H9 (cell line): ENCODE measurements at regions not wholly inside any gene's neighbourhood (a gene's known extent, or its start where the extent isn't known, plus 50 kb on each side); places are given as distances from the start of the nearest gene placed in this dataset.

Experiments
- DNase-seq: peaks from one replicate; pipeline ENCODE4 v3.0.0-alpha.2; 2017
- H2AFZ ChIP-seq: one replicate; pipeline ENCODE4 v1.6.1; 2013; ENCODE audit warnings: mild to moderate bottlenecking, low read length, control low read depth, moderate library complexity
- H2AK5ac ChIP-seq: 2 replicates; pipeline ENCODE4 v1.6.1; 2013; ENCODE audit warnings: low read length, control low read depth, mixed read lengths; ENCODE audit not compliant: insufficient read length
- H2BK120ac ChIP-seq: one replicate; pipeline ENCODE4 v1.6.1; 2013; ENCODE audit warnings: low read depth, mild to moderate bottlenecking, low read length, control low read depth, inconsistent platforms; ENCODE audit not compliant: poor library complexity, severe bottlenecking
- H2BK12ac ChIP-seq: 2 replicates; pipeline ENCODE4 v1.6.1; 2013; ENCODE audit warnings: low read length, control low read depth, mixed read lengths, low read depth; ENCODE audit not compliant: insufficient read length
- H2BK15ac ChIP-seq: 2 replicates; pipeline ENCODE4 v1.6.1; 2013; ENCODE audit warnings: low read depth, low read length, control low read depth
- H2BK20ac ChIP-seq: one replicate; pipeline ENCODE4 v1.6.1; 2013; ENCODE audit warnings: low read depth, mild to moderate bottlenecking, low read length, control low read depth, inconsistent platforms; ENCODE audit not compliant: poor library complexity, severe bottlenecking
- H2BK5ac ChIP-seq: 2 replicates; pipeline ENCODE4 v1.6.1; 2013; ENCODE audit warnings: low read length, control low read depth, mixed read lengths; ENCODE audit not compliant: insufficient read length
- H3K14ac ChIP-seq: 2 replicates; pipeline ENCODE4 v1.6.1; 2013; ENCODE audit warnings: low read length, control low read depth; ENCODE audit not compliant: insufficient read depth
- H3K18ac ChIP-seq: 2 replicates; pipeline ENCODE4 v1.6.1; 2013; ENCODE audit warnings: low read depth, mild to moderate bottlenecking, mixed read lengths, low read length, control low read depth; ENCODE audit not compliant: insufficient read length
- H3K23ac ChIP-seq: 2 replicates; pipeline ENCODE4 v1.6.1; 2013; ENCODE audit warnings: low read length, control low read depth, mixed read lengths, low read depth; ENCODE audit not compliant: insufficient read length
- H3K23me2 ChIP-seq: 2 replicates; pipeline ENCODE4 v1.6.1; 2013; ENCODE audit warnings: low read depth, mild to moderate bottlenecking, mixed read lengths, low read length, control low read depth; ENCODE audit not compliant: insufficient read length, poor library complexity, severe bottlenecking
- H3K27ac ChIP-seq: 2 replicates; pipeline ENCODE4 v1.5.1; 2013; ENCODE audit warnings: low read length, control low read depth, mixed read lengths, low read depth; ENCODE audit not compliant: insufficient read length
- H3K27me3 ChIP-seq: 2 replicates; pipeline ENCODE4 v1.6.1; 2013; ENCODE audit warnings: low read length, control low read depth, inconsistent platforms; ENCODE audit not compliant: insufficient read depth
- H3K4ac ChIP-seq: 2 replicates; pipeline ENCODE4 v1.6.1; 2013; ENCODE audit warnings: low read depth, mild to moderate bottlenecking, control low read depth, inconsistent platforms, low read length, moderate library complexity
- H3K4me1 ChIP-seq: 2 replicates; pipeline ENCODE4 v1.6.1; 2013; ENCODE audit warnings: low read length, control low read depth, inconsistent platforms; ENCODE audit not compliant: insufficient read depth
- H3K4me2 ChIP-seq: 2 replicates; pipeline ENCODE4 v1.6.1; 2013; ENCODE audit warnings: low read length, control low read depth, mixed read lengths; ENCODE audit not compliant: insufficient read length, insufficient read depth
- H3K56ac ChIP-seq: 2 replicates; pipeline ENCODE4 v1.6.1; 2013; ENCODE audit warnings: low read depth, mild to moderate bottlenecking, mixed read lengths, low read length, control low read depth; ENCODE audit not compliant: insufficient read length
- H3K79me1 ChIP-seq: 2 replicates; pipeline ENCODE4 v1.6.1; 2013; ENCODE audit warnings: low read depth, mild to moderate bottlenecking, moderate library complexity, low read length, control low read depth, inconsistent platforms; ENCODE audit not compliant: insufficient read depth, poor library complexity, severe bottlenecking
- H3K79me2 ChIP-seq: 2 replicates; pipeline ENCODE4 v1.6.1; 2013; ENCODE audit warnings: low read length, control low read depth, inconsistent platforms; ENCODE audit not compliant: insufficient read depth
- H3K9ac ChIP-seq: 2 replicates; pipeline ENCODE4 v1.6.1; 2013; ENCODE audit warnings: low read length, control low read depth, mixed read lengths; ENCODE audit not compliant: insufficient read length; ENCODE audit errors: extremely low read depth
- H3K9me3 ChIP-seq: one replicate; pipeline ENCODE4 v1.6.1; 2013; ENCODE audit warnings: low read depth, low read length, inconsistent platforms; ENCODE audit not compliant: control insufficient read depth
- H3T11ph ChIP-seq: one replicate; pipeline ENCODE4 v1.6.1; 2013; ENCODE audit warnings: mild to moderate bottlenecking, low read length, control low read depth, inconsistent platforms
- H4K20me1 ChIP-seq: one replicate; pipeline ENCODE4 v1.6.1; 2013; ENCODE audit not compliant: control insufficient read depth, insufficient read length, insufficient read depth
- H4K5ac ChIP-seq: 2 replicates; pipeline ENCODE4 v1.6.1; 2013; ENCODE audit warnings: low read depth, mild to moderate bottlenecking, mixed read lengths, low read length, control low read depth; ENCODE audit not compliant: insufficient read length
- H4K8ac ChIP-seq: replicated peaks from 2 replicates; pipeline ENCODE4 v1.6.1; 2013; ENCODE audit warnings: low read length, control low read depth, mixed read lengths, low read depth; ENCODE audit not compliant: insufficient read length
- H4K91ac ChIP-seq: 2 replicates; pipeline ENCODE4 v1.6.1; 2013; ENCODE audit warnings: low read depth, mild to moderate bottlenecking, moderate library complexity, mixed read lengths, low read length, control low read depth; ENCODE audit not compliant: insufficient read length
- H3K27ac Mint-ChIP-seq, 3 experiments: 2 replicates in 2 of 3; 3 replicates in 1 of 3; pipeline ENCODE4 v1.8.0; 2020 to 2021; ENCODE audit warnings: mixed read lengths in 3 of 3, mild to moderate bottlenecking in 1 of 3, moderate library complexity in 1 of 3
- H3K27me3 Mint-ChIP-seq: 2 replicates; pipeline ENCODE4 v1.8.0; 2021; ENCODE audit warnings: low read depth, mild to moderate bottlenecking, moderate library complexity, mixed read lengths
- H3K36me3 Mint-ChIP-seq, 3 experiments: 2 replicates in 2 of 3; 3 replicates in 1 of 3; pipeline ENCODE4 v1.8.0; 2020 to 2021; ENCODE audit warnings: low read depth in 3 of 3, mixed read lengths in 3 of 3; ENCODE audit not compliant: insufficient read depth in 1 of 3
- H3K4me1 Mint-ChIP-seq, 2 experiments: 2 replicates each; pipeline ENCODE4 v1.8.0; 2020; ENCODE audit warnings: mixed read lengths in 2 of 2
- H3K4me3 Mint-ChIP-seq, 2 experiments: 2 replicates in 1 of 2; 3 replicates in 1 of 2; pipeline ENCODE4 v1.8.0; 2020 to 2021; ENCODE audit warnings: mild to moderate bottlenecking in 2 of 2, mixed read lengths in 2 of 2, moderate library complexity in 1 of 2
- H3K9me3 Mint-ChIP-seq, 2 experiments: 2 replicates in 1 of 2; 3 replicates in 1 of 2; pipeline ENCODE4 v1.8.0; 2020; ENCODE audit warnings: mild to moderate bottlenecking in 2 of 2, mixed read lengths in 2 of 2, moderate library complexity in 1 of 2
- WGBS: extraction: QIAGEN DNeasy Blood & Tissue Kit; methylation state at CpG from one replicate; pipeline ENCODE4 v1.1.7; 2013; ENCODE audit warnings: missing lambda C conversion rate, low lambda C conversion rate, mixed read lengths; ENCODE audit not compliant: insufficient read length; ENCODE audit errors: extremely low coverage; 5-methylcytosine and 5-hydroxymethylcytosine counted together
- TF ChIP-seq, protein P1 (sequence below): fragments of 200-600 bp; sonication (generic); conservative IDR thresholded peaks from 3 replicates; pipeline ENCODE4 v1.8.0; 2021; ENCODE audit warnings: antibody characterized with exemption, mild to moderate bottlenecking

DNA sequence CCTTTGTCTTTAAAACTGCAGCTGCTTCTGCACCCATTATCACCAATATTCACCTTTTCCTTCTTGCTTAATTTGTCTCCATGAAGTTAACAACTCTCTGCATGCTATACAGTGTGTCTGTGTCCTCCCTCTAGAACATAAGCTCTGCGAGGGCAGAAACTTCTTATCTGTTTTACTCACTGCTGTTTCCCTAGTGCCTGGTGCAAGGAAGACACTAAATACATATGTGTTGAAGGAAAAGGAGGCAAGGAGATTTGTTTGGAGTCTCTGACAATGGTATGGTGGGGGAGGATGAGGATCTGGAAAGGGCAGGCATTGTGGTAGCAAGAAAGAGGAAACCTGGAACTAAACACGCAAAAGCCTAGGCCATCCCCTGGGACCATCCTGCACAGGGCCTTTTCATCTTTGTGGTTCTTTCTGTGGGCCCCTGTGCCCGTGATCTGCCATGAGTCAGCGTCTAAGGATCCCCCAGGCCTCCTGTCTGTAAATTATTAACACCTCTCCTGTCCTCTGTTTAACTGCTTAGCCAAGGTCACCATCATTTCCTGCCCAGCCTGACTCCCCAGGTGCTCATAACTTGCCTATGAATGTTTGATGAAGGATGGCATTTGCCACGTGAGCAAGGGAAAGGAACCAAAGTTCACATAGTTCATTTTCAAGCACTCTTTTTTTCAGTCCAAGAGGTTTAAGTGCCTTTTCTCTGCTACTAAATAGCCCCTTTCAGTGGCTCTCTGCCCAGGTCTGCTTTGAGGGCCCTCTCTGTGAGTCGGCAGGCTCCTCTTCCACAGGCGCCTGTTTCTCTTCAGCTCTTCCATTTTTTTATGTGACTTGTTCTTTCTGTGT is 131.1 kb downstream of the RASSF10 start:
- no CpG with 5 or more reads among the region's 7 CpGs for WGBS
- no peak overlapping the region for H4K5ac ChIP-seq
- no peak overlapping the region for H3K23ac ChIP-seq
- no peak overlapping the region for H3K18ac ChIP-seq
- no peak overlapping the region for H3K4me2 ChIP-seq
- no peak for DNase-seq
- H3T11ph ChIP-seq = no peak overlapping the region
- H3K79me1 ChIP-seq = no peaks in the 10 kb centered on the region
- Mint-ChIP-seq H3K4me3 (no peak overlapping the region), H3K9me3 (peaks cover 0 to 3% of the 10 kb centered on the region in 2 experiments; a peak in 2 of 5 replicates), H3K27ac (peak overlapping the region in 1 of 3 experiments; percentile 45; a peak in 1 of 7 replicates), H3K27me3 (peaks cover 2% of the 10 kb centered on the region; the same call in 1 of the 2 replicates), H3K36me3 (no peaks in the 10 kb centered on the region; a peak in 1 of 7 replicates), H3K4me1 (peaks cover 13% of the 10 kb centered on the region in 2 experiments)
- TF ChIP-seq, protein P1, sequence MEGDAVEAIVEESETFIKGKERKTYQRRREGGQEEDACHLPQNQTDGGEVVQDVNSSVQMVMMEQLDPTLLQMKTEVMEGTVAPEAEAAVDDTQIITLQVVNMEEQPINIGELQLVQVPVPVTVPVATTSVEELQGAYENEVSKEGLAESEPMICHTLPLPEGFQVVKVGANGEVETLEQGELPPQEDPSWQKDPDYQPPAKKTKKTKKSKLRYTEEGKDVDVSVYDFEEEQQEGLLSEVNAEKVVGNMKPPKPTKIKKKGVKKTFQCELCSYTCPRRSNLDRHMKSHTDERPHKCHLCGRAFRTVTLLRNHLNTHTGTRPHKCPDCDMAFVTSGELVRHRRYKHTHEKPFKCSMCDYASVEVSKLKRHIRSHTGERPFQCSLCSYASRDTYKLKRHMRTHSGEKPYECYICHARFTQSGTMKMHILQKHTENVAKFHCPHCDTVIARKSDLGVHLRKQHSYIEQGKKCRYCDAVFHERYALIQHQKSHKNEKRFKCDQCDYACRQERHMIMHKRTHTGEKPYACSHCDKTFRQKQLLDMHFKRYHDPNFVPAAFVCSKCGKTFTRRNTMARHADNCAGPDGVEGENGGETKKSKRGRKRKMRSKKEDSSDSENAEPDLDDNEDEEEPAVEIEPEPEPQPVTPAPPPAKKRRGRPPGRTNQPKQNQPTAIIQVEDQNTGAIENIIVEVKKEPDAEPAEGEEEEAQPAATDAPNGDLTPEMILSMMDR = no peak
- no peak overlapping the region for H3K9ac ChIP-seq
- no peak overlapping the region for H2BK12ac ChIP-seq
- no peak overlapping the region for H2BK15ac ChIP-seq
- H2BK120ac ChIP-seq = no peak overlapping the region
- no peak overlapping the region for H2AFZ ChIP-seq
- H3K23me2 ChIP-seq = no peaks in the 10 kb centered on the region
- H3K14ac ChIP-seq = no peak overlapping the region
- no peaks in the 10 kb centered on the region for H3K27me3 ChIP-seq
- no peak overlapping the region for H3K4ac ChIP-seq
- no peak overlapping the region for H3K27ac ChIP-seq
- no peak overlapping the region for H2BK5ac ChIP-seq
- no peak overlapping the region for H4K8ac ChIP-seq
- H2BK20ac ChIP-seq = no peak overlapping the region
- H2AK5ac ChIP-seq = no peak overlapping the region
- H4K20me1 ChIP-seq = no peaks in the 10 kb centered on the region
- H3K9me3 ChIP-seq = no peaks in the 10 kb centered on the region
- no peak overlapping the region for H3K56ac ChIP-seq
- H4K91ac ChIP-seq = no peak overlapping the region
- peaks cover 12% of the 10 kb centered on the region for H3K4me1 ChIP-seq
- H3K79me2 ChIP-seq = no peaks in the 10 kb centered on the region
